GM21360 (cell line): ENCODE measurements at regions not wholly inside any gene's neighbourhood (a gene's known extent, or its start where the extent isn't known, plus 50 kb on each side); places are given as distances from the start of the nearest gene placed in this dataset.
"Not testable (repeated sequence)": the region's sequence is repeated elsewhere in the genome, so short reads cannot be mapped to it uniquely, and the experiment has no call there.

Experiments
- ATAC-seq: cut with Tn5 transposase; IDR thresholded peaks from one replicate; pipeline ENCODE4 v1.9.1; 2021; ENCODE audit warnings: mild to moderate bottlenecking, moderate library complexity; ENCODE audit not compliant: unreplicated experiment

GRCh38 chr3:5899014-5899761, 711.7 kb downstream of the EDEM1 start:
- no peak for ATAC-seq

DNA sequence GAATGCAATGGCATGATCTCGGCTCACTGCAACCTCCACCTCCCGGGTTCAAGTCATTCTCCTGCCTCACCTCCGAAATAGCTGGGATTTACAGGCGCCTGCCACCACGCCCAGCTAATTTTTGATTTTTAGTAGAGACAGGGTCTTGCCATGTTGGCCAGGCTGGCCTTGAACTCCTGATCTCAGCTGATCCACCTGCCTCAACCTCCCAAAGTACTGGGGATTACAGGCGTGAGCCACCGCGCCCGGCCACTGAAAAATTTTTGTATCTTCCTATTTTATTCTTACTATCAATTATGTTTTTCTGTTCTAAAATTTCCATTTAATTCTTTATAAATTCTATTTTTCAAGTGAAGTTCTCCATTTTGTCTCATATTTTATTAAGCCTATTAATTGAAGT, 730.4 kb downstream of the EDEM1 start:
- no peak for ATAC-seq

GRCh38 chr3:5918626-5919025, 731.1 kb downstream of the EDEM1 start:
- no peak for ATAC-seq

DNA sequence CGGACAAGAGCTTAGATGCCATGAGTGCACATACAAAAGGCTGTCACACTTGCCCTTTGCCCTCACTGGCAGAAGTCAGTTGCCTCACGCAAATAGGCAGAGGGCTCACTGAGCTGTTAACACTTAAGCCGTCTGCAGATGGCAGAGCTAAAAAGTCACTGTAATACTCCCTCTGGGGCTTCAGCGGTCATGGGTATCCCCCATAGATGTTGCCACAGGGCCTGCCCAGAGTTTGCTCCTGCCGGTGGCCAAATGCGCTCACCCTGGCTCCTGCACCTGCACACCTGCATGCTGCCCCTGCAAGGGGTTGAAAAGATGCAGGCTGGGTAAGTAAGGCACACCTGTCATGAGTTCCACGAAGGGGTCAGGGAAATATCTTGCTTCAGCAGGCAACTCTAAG, 741.5 kb downstream of the EDEM1 start:
- no peak for ATAC-seq

- ATAC-seq, result not testable (repeated sequence)
These were observed 756.6 kb downstream of the EDEM1 start for GRCh38 chr3:5944061-5944460.

- no peak for ATAC-seq
These were observed 760.6 kb downstream of the EDEM1 start for GRCh38 chr3:5948084-5948483.

- no peak for ATAC-seq
These were observed 763.5 kb downstream of the EDEM1 start for GRCh38 chr3:5951026-5951425.

DNA sequence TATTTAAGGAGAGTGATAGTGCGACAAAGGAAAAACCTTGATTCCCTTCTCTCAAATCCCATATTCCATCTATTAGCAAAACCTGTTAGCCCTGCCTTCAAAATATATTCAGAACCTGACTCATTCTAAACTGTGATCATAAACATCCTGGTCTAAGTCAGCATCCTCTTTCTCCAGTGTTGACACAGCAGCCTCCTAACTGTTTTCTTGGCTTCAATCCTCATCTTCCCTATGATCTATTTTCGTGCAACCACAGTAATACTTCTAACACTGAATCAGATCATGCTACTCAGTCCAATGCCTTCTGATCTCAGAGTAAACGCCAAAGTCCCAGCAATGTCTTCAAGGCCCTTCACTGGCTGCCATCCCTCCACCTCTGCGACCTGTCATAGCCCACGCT, 785.1 kb downstream of the EDEM1 start:
- ATAC-seq, result no peak

DNA sequence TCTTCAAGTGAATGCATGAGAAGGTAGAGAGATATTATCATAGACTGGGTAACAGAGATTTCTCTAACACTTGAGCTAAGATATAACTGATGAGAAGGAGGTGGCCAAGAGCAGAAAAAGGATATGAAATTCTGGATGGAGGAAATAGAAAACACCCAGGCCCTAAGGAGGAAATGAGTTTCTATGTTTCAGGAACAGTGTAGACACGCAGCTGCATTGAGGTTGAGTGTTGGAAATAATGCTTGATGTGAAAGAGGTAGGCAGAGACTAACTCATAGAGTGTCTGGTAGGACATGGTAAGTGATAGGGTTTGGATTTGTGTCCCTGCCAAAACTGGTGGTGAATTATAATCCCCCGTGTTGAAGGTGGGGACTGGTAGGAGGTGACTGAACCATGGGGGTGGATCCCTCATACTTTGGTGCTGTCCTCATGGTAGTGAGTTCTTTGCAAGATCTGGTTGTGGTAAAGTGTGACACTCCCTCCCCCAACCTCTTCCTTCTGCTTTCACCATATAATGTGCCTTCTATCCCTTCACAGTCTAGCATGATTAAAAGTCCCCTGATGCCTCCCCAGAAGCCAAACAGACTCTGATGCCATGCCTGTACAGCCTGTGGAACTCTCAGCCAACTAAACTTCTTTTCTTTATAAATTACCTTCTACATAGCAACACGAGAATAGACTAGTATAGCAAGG, 787.3 kb downstream of the EDEM1 start:
- no peak for ATAC-seq

DNA sequence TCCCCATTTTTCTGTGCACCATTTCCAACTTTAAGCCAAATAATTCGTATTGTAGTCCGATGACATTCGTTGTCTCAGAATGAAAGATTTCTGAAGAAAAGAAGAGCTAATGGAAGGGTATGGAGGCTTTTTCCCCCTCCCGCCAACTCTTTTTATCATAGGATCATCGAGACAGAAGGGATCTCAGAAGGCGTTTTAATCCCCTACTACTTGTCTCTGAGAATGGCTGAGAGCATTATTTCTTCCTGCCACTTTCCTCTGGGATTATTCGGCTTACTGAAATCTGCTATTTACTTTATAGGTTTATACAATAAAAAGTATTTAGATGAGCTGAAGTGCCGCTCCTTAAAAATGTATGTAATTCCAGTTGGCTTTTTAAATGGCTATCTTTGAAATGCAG, 789.8 kb downstream of the EDEM1 start:
- ATAC-seq, result no peak

DNA sequence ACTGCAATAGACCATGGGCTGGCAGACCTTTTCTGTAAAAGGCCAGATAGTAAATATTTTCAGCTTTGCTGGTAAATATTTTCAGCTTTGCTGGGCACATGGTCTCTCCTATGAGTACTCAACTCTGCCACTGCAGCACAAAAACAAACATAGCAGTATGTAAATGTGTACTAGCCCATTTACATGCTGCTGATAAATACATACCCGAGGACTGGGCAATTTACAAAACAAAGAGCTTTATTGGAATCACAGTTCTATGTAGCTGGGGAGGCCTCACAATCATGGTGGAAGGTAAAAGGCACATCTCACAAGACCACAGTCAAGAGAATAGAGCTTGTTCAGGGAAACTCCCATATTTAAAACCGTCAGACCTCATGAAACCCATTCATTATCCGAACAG, 793.0 kb downstream of the EDEM1 start:
- no peak for ATAC-seq

GRCh38 chr3:5994651-5995050, 807.1 kb downstream of the EDEM1 start:
- no peak for ATAC-seq

GRCh38 chr3:6018456-6018855, 830.9 kb downstream of the EDEM1 start:
- no peak for ATAC-seq

GRCh38 chr3:6022621-6023020, 835.1 kb downstream of the EDEM1 start:
- ATAC-seq, result no peak

DNA sequence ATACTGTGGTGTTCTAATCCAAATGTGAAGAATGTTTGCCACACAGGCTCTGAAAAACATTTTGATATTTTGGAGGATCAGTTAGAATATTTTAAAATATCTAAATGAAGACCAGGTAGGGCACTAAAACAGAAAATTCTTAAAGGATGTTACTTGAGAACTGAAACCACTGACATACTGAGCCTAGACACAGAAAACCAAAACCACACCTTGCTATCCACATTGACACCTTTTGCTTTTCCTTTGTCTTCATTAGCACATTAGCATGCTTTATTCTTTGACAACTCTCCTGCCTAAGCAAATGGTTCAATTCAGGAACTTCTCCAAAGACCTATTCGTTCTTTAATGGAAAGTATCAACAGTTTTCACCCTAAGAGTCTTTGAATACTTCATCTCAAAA, 835.9 kb upstream of the GRM7 start:
- ATAC-seq, result no peak

DNA sequence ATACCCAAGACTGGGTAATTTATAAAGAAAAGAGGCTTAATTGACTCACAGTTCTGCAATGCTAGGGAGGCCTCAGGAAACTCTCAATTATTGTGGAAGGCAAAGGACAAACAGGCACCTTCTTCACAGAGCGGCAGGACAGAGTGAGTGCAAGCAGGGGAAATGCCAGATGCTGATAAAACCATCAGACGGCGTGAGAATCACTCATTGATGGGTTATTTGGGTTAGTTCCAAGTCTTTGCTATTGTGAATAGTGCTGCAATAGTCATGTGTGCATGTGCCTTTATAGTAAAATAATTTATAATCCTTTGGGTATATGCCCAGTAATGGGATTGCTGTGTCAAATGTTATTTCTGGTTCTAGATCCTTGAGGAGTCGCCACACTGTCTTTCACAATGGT, 830.3 kb upstream of the GRM7 start:
- ATAC-seq, result not testable (repeated sequence)

- ATAC-seq, result no peak
These were observed 825.3 kb upstream of the GRM7 start for GRCh38 chr3:6035626-6036025.

DNA sequence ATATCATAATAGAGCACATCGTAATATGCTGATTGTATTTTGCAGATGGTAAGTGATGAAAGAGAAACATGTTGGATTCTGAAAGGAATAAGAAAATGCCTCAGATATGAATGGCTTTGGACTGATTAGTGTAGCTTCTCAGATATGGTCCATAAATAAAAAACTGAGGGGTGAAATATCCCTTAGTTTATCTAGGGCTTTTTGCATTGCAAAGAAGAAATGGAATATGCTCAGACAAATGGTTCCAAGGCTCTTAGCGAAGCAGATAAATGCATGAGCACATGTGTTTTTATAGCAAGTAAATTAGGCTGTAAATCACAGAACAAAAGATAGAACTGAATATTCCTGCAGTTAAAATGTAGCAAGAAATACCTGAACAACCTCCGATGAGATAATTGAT, 820.9 kb upstream of the GRM7 start:
- no peak for ATAC-seq

DNA sequence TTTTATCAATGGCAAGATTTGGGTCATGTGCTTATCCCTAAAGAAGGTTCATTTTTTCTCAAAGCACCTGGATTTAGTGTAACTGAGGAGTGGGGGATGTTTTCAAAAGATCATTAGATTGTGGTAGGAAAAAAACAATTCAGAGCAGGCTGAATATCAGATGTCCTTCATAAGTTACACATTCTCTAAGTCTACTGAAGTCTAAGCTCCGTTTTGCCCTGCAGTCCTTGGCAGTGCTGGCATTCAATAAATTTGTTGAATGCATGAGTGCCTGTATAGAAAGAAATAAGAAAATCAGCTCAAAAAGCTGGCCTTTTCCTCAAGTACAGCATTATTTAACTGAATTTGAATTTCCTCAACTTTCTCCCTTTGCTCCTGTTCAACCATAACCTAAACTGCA, 819.0 kb upstream of the GRM7 start:
- no peak for ATAC-seq

DNA sequence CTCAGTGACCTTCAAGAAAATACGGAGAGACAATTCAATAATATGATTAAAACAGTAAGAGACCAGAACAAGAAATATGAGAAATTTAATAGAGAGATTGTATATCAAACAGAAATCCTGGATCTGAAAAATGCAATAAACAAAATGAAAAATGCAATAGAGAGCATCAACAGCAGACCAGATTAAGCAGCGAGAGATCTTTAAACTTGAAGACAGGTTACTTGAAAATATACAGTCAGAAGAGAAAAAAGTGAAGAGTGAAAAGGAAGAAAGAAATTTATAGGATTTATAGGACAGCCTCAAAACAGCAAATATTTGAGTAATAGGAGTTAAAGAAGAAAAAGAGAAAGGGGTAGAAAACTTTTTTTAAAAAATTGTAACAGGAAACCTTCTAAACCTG, 813.9 kb upstream of the GRM7 start:
- no peak for ATAC-seq

DNA sequence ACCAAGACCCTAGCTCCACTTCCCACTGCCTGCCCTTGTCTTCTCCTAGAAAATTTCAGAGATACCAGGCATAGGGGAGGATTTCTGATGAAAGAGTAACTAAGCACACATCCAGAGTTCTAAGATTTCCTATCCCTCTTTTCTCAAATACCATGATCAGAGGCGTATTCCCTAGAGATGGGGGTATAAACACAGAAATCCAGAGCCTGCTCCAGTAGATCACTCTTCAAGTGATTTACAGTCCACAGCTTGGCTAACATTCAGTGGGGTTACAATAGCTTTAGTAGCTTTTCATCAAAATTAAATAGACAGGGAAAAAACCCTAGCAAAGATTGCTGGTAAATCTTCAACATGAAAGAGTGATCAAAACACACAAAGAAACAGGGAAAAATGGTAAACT, 800.7 kb upstream of the GRM7 start:
- no peak for ATAC-seq

DNA sequence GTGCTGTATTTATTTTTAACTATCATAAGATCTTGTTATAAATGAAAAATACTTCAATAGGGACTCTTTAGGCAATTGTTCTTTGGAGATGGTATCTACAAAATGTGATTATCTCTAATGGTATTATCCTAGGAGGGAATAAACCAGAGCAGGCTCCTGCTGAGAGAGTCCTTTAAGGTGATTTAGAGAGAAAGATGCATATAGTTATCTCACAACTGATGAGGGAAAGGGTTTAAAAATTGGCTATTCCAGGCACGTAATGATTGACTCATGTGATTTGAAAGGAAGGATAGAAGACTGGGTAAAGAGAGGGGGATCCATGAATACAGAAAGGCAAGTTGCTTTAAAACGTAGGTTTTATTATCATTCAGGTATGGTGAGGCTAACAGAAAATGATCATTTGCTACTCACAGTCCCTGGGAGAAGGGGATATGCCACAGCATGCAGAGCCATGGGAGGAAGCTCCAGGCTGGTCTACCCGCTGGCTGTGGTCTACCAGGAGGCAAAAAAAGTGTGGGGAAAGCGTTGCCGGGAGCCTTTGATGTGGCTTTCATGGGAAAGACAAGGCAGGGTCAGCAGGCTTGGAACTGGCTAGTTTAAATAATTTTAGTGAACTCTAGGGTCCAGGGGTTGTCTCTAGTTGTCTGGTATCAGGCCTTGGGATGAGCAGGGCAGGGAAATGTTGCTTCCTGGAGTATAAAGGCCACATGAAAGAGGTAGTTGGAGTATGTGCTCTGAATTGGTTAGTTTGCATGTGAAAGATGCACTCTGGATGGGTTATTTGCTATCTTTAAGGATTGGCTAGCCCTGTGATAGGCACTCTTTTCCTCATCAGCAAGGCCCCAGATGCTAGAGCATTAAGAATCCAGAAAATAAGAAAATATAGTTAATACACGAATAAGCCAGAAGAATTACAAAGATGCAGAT, 798.4 kb upstream of the GRM7 start:
- no peak for ATAC-seq
